ENCODE measurements at regions not wholly inside any gene's neighbourhood (a gene's known extent, or its start where the extent isn't known, plus 50 kb on each side); places are given as distances from the start of the nearest gene placed in this dataset.

DNA sequence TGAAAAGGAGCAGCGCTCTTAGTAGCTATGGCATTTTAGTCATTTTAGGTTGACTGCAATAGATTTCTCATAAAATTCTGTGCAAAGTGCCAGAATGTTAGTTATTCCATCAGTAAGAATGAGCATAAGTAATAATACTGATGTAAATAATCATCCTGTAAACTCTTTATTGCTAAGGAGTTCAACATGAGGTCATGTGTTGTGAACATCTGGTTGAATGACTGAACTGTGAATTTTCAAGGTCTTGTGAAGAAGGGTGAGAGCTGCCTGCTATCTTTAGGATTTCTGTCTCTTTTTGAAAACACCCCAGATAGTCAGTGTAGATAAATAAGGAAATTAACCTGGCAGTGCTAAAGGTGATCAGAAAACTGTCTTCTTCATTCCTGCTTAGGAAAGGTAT, 333.4 kb upstream of the TBC1D5 start:
- TF ChIP-seq CTCF (conservative IDR thresholded peaks at IDR 0.05; ENCODE audit: low read length) = no peak
- TF ChIP-seq EZH2phosphoT487 (IDR thresholded peaks at IDR 0.05; ENCODE audit: borderline replicate concordance, low read depth, low read length) = no peak
